ENCODE measurements at regions not wholly inside any gene's neighbourhood (a gene's known extent, or its start where the extent isn't known, plus 50 kb on each side); places are given as distances from the start of the nearest gene placed in this dataset.
"Not testable (repeated sequence)": the region's sequence is repeated elsewhere in the genome, so short reads cannot be mapped to it uniquely, and the experiment has no call there.

- H3K27ac ChIP-seq (ENCODE audit: low read depth in 2 of 2, low read length in 2 of 2): no peak overlapping the region
- H3K9me3 ChIP-seq (ENCODE audit: control insufficient read depth in 2 of 3, insufficient read depth in 1 of 3, low read length in 3 of 3): no peaks in the 10 kb centered on the region
- no peak for DNase-seq
- H3K4me3 ChIP-seq (ENCODE audit: low read length in 3 of 3): no peak overlapping the region
- H3K36me3 ChIP-seq (ENCODE audit: control insufficient read depth in 2 of 3, insufficient read depth in 3 of 3, low read length in 3 of 3): no peaks in the 10 kb centered on the region
- H3K27me3 ChIP-seq (ENCODE audit: control insufficient read depth, insufficient read depth, low read length): no peaks in the 10 kb centered on the region
- intact Hi-C loops (cut with DNase I): no loop called here
- no peak for TF ChIP-seq CTCF (IDR thresholded peaks at IDR 0.05; ENCODE audit: borderline replicate concordance, extremely low read depth, insufficient read depth)
- no peak overlapping the region for H3K9ac ChIP-seq (ENCODE audit: low read length in 3 of 3)
- H3K4me1 ChIP-seq (ENCODE audit: control insufficient read depth in 2 of 3, insufficient read depth in 2 of 3, low read depth in 1 of 3, low read length in 3 of 3): no peaks in the 10 kb centered on the region
- no peak for FAIRE-seq
Observed at GRCh38 chr4:189660722-189661360, 279.8 kb upstream of the FRG1 start.

GRCh38 chr4:189664693-189665250, 275.9 kb upstream of the FRG1 start:
- no peak for TF ChIP-seq CTCF (IDR thresholded peaks at IDR 0.05; ENCODE audit: borderline replicate concordance, extremely low read depth, insufficient read depth)
- Histone ChIP-seq H3K36me3 (ENCODE audit: control insufficient read depth in 2 of 3, insufficient read depth in 3 of 3, low read length in 3 of 3) (no peaks in the 10 kb centered on the region), H3K9me3 (ENCODE audit: control insufficient read depth in 2 of 3, insufficient read depth in 1 of 3, low read length in 3 of 3) (no peaks in the 10 kb centered on the region), H3K27ac (ENCODE audit: low read depth in 2 of 2, low read length in 2 of 2) (no peak overlapping the region), H3K4me3 (ENCODE audit: low read length in 3 of 3) (no peak overlapping the region), H3K9ac (ENCODE audit: low read length in 3 of 3) (no peak overlapping the region), H3K4me1 (ENCODE audit: control insufficient read depth in 2 of 3, insufficient read depth in 2 of 3, low read depth in 1 of 3, low read length in 3 of 3) (no peaks in the 10 kb centered on the region), H3K27me3 (ENCODE audit: control insufficient read depth, insufficient read depth, low read length) (no peaks in the 10 kb centered on the region)
- no peak for DNase-seq
- FAIRE-seq: no peak
- intact Hi-C loops (cut with DNase I): no loop called here

- H3K4me3 ChIP-seq (ENCODE audit: low read length in 3 of 3); H3K4me1 ChIP-seq (ENCODE audit: control insufficient read depth in 2 of 3, insufficient read depth in 2 of 3, low read depth in 1 of 3, low read length in 3 of 3); H3K36me3 ChIP-seq (ENCODE audit: control insufficient read depth in 2 of 3, insufficient read depth in 3 of 3, low read length in 3 of 3); H3K9me3 ChIP-seq (ENCODE audit: control insufficient read depth in 2 of 3, insufficient read depth in 1 of 3, low read length in 3 of 3); H3K27me3 ChIP-seq (ENCODE audit: control insufficient read depth, insufficient read depth, low read length); FAIRE-seq; H3K9ac ChIP-seq (ENCODE audit: low read length in 3 of 3); H3K27ac ChIP-seq (ENCODE audit: low read depth in 2 of 2, low read length in 2 of 2); intact Hi-C loops (cut with DNase I): not testable (repeated sequence)
- DNase-seq: peak in 1 of 5 donors; percentile 23
Observed at GRCh38 chr4:189665712-189666305, 274.9 kb upstream of the FRG1 start.

GRCh38 chr4:189667386-189667785, 273.3 kb upstream of the FRG1 start:
- intact Hi-C loops (cut with DNase I); H3K4me3 ChIP-seq (ENCODE audit: low read length in 3 of 3); DNase-seq; H3K4me1 ChIP-seq (ENCODE audit: control insufficient read depth in 2 of 3, insufficient read depth in 2 of 3, low read depth in 1 of 3, low read length in 3 of 3); H3K9me3 ChIP-seq (ENCODE audit: control insufficient read depth in 2 of 3, insufficient read depth in 1 of 3, low read length in 3 of 3); FAIRE-seq; H3K27me3 ChIP-seq (ENCODE audit: control insufficient read depth, insufficient read depth, low read length); H3K36me3 ChIP-seq (ENCODE audit: control insufficient read depth in 2 of 3, insufficient read depth in 3 of 3, low read length in 3 of 3); H3K9ac ChIP-seq (ENCODE audit: low read length in 3 of 3); H3K27ac ChIP-seq (ENCODE audit: low read depth in 2 of 2, low read length in 2 of 2): not testable (repeated sequence)

- intact Hi-C loops (cut with DNase I); H3K9me3 ChIP-seq (ENCODE audit: control insufficient read depth in 2 of 3, insufficient read depth in 1 of 3, low read length in 3 of 3); H3K4me1 ChIP-seq (ENCODE audit: control insufficient read depth in 2 of 3, insufficient read depth in 2 of 3, low read depth in 1 of 3, low read length in 3 of 3); FAIRE-seq; H3K4me3 ChIP-seq (ENCODE audit: low read length in 3 of 3); H3K36me3 ChIP-seq (ENCODE audit: control insufficient read depth in 2 of 3, insufficient read depth in 3 of 3, low read length in 3 of 3); H3K9ac ChIP-seq (ENCODE audit: low read length in 3 of 3); H3K27ac ChIP-seq (ENCODE audit: low read depth in 2 of 2, low read length in 2 of 2); H3K27me3 ChIP-seq (ENCODE audit: control insufficient read depth, insufficient read depth, low read length); DNase-seq: not testable (repeated sequence)
Observed at GRCh38 chr4:189697675-189698245, 242.9 kb upstream of the FRG1 start.

- H3K36me3 ChIP-seq (ENCODE audit: control insufficient read depth in 2 of 3, insufficient read depth in 3 of 3, low read length in 3 of 3): not testable (repeated sequence)
Observed at GRCh38 chr4:189703000-189703399, 237.7 kb upstream of the FRG1 start.

More at GRCh38 chr4:189703000-189703399, 237.7 kb upstream of the FRG1 start:
- FAIRE-seq; H3K27ac ChIP-seq (ENCODE audit: low read depth in 2 of 2, low read length in 2 of 2); H3K4me3 ChIP-seq (ENCODE audit: low read length in 3 of 3); H3K9me3 ChIP-seq (ENCODE audit: control insufficient read depth in 2 of 3, insufficient read depth in 1 of 3, low read length in 3 of 3); H3K9ac ChIP-seq (ENCODE audit: low read length in 3 of 3); H3K4me1 ChIP-seq (ENCODE audit: control insufficient read depth in 2 of 3, insufficient read depth in 2 of 3, low read depth in 1 of 3, low read length in 3 of 3); H3K27me3 ChIP-seq (ENCODE audit: control insufficient read depth, insufficient read depth, low read length); DNase-seq; intact Hi-C loops (cut with DNase I): not testable (repeated sequence)
